Fibroblast of mammary gland (primary cell): ENCODE measurements at regions not wholly inside any gene's neighbourhood (a gene's known extent, or its start where the extent isn't known, plus 50 kb on each side); places are given as distances from the start of the nearest gene placed in this dataset.
"Not testable (repeated sequence)": the region's sequence is repeated elsewhere in the genome, so short reads cannot be mapped to it uniquely, and the experiment has no call there.

ENCODE experiments used
- DNase-seq: peaks from one replicate; pipeline ENCODE4 v3.0.0-alpha.2; 2010; ENCODE audit warnings: low read depth
- H3K4me3 ChIP-seq: 2 replicates; pipeline ENCODE4 v1.5.1; 2011; ENCODE audit warnings: low read depth, mild to moderate bottlenecking, low read length, moderate library complexity; ENCODE audit not compliant: control insufficient read depth
- CTCF ChIP-seq: conservative IDR thresholded peaks from 2 replicates; pipeline ENCODE4 v1.5.1; 2011; ENCODE audit warnings: low read depth, low read length, inconsistent platforms; ENCODE audit not compliant: control insufficient read depth, insufficient read depth

DNA sequence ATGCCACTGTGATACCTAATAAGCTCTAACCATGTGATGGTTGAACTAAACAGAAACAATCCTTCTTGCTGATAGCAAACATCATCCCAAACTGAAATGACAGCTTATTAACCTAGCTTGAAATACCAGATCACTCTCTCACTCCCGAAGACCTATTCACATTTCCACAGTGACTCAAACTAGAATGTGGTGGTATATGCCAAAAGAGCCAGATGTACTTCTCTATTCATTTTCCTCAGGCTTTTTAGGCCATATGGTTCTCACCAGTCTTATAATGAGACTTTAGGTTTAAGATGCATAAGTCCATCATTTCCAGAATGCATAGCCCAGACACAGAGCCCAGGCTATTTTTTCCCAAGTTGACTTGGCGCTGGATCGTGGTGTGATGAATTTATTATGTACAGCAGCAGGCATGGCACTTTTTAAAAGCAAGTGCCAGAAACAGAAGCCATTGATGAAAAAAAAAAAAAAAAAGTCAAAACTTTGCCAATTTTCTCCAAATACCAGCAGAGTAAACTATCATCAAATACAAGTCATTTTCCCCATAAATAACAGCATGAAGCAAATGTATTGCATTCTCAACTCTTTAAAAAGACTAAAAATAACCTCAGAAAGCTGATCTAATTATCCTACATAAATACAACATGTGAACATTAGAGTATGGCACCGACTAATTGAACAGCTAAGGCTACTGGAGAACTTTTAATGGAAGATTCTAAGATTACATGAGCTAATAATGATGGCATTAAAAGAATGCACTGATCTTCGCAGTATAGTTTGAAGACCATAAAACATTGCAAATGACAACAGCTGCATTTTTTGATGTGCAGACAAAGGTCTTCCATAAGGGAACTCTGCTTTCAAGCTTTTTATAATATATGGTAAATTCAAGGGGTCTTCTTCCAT lies 365.4 kb downstream of the LRRIQ3 start:
- DNase-seq, result no peak
- no peak for TF ChIP-seq CTCF
- H3K4me3 ChIP-seq, result no peak overlapping the region

GRCh38 chr1:73827283-73827682 lies 370.7 kb downstream of the LRRIQ3 start:
- not testable (repeated sequence) for DNase-seq, H3K4me3 ChIP-seq

DNA sequence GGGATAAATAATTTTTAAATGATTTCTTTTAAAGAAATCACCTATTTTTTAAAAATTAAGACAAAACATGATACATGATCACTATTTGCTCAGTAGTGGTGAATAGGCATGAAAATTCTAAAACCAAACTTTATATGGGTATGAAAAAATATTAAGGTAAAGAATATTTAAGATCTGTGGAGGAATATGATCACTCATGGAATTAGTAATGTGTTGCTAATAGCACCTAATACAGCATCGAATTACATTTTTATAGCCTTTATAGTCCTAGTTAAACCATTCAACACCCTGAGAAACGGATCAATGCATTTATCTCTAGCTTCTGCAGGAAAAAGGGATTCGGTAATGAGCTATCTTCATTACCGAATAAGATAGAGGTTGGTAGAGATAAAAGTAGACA lies 373.9 kb downstream of the LRRIQ3 start:
- DNase-seq, result no peak
- no peak overlapping the region for H3K4me3 ChIP-seq
- no peak for TF ChIP-seq CTCF

GRCh38 chr1:73821520-73821919 lies 376.5 kb downstream of the LRRIQ3 start:
- H3K4me3 ChIP-seq, result no peak overlapping the region
- no peak for DNase-seq
- TF ChIP-seq CTCF, result no peak

- no peak for TF ChIP-seq CTCF
- DNase-seq, result no peak
- H3K4me3 ChIP-seq, result no peak overlapping the region
These were observed 377.1 kb downstream of the LRRIQ3 start for GRCh38 chr1:73820843-73821242.

GRCh38 chr1:73813716-73814115 lies 384.3 kb downstream of the LRRIQ3 start:
- no peak overlapping the region for H3K4me3 ChIP-seq
- TF ChIP-seq CTCF, result no peak
- no peak for DNase-seq

DNA sequence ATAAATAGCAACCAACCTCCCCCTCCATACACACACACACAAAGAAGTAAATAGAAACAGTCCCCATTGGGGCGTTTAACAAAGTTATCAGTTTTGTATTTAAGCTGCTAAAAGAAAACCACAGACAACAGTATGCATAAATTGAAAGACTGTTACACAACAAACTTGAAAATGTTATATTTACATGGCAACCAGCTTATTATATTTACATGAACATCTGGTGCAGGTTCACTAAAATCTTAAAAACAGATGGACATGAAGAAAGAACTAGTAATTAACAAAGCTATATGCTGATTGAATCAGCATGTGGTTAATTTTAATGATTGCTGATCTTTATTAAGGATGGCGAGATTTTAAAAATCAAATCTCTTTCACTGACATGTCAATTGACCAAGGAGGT lies 384.7 kb downstream of the LRRIQ3 start:
- TF ChIP-seq CTCF, result no peak
- DNase-seq, result no peak
- no peak overlapping the region for H3K4me3 ChIP-seq
